HL-60 (cell line): ENCODE measurements at regions not wholly inside any gene's neighbourhood (a gene's known extent, or its start where the extent isn't known, plus 50 kb on each side); places are given as distances from the start of the nearest gene placed in this dataset.

Experiments
- CTCF ChIP-seq: IDR thresholded peaks from one replicate; pipeline ENCODE4 v1.5.1; 2011; ENCODE audit warnings: low read length, control low read depth, inconsistent platforms; ENCODE audit not compliant: insufficient read depth
- POLR2AphosphoS5 ChIP-seq: IDR thresholded peaks from 2 replicates; pipeline ENCODE4 v1.6.1; 2012; ENCODE audit warnings: low read depth
- REST ChIP-seq: IDR thresholded peaks from 2 replicates; pipeline ENCODE4 v1.6.1; 2012; ENCODE audit warnings: low read depth; ENCODE audit not compliant: insufficient replicate concordance
- SPI1 ChIP-seq: IDR thresholded peaks from 2 replicates; pipeline ENCODE4 v1.6.1; 2012; ENCODE audit warnings: low read depth, mild to moderate bottlenecking, borderline replicate concordance

GRCh38 chr3:1587426-1587825 lies 494.6 kb downstream of the CNTN6 start:
- no peak for TF ChIP-seq CTCF
- no peak for TF ChIP-seq POLR2AphosphoS5
- TF ChIP-seq SPI1, result no peak
- TF ChIP-seq REST, result no peak
